Activated CD8-positive, alpha-beta memory T cell treated with anti-CD3 and anti-CD28 coated beads, Interleukin-2, amount 50 U/mL, for 4 hours (primary cell): ENCODE measurements at regions not wholly inside any gene's neighbourhood (a gene's known extent, or its start where the extent isn't known, plus 50 kb on each side); places are given as distances from the start of the nearest gene placed in this dataset.

Source experiments
- DNase-seq: peaks from one replicate; pipeline ENCODE4 v3.0.0-alpha.2; 2020

- DNase-seq: no peak
Measured at GRCh38 chr5:142507531-142508372, 178.1 kb downstream of the FGF1 start.

GRCh38 chr5:142506756-142507155 lies 179.1 kb downstream of the FGF1 start:
- no peak for DNase-seq

DNA sequence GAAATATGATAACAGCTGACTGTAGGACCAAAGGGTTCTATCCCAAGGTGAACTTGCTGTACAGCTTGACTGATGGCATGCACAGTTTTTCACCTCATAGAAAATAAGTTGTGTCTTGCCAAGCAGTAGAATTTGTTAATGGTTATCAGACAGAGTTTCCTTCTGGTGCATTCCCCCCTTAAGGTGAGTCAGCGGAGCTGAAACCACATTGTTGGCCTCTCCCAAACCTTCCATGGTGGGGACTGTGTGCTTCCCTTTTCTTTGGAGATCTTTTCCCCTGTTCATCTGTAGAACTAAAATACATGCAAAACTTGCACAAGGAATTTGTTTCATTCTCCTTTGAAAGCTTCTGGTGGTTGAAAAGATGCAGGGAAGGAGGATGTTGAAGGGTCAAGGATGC lies 179.8 kb downstream of the FGF1 start:
- no peak for DNase-seq

DNA sequence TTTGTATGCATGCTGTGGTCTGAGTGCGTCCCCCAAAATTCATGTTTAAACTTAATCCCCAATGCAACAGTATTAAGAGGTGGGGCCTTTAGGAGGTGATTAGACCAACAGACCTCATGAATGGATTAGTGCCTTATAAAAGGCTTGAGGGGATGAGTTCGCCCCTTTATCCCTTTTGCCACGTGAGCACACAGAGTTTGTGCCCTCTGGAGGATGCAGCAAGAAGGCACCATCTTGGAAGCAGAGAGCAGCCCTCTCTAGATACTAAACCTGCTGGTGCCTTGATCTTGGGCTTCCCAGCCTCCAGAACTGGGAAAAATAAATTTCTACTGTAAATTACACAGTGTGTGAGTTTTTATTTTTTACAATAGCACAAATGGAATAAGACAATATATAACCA lies 177.1 kb upstream of the SPRY4 start:
- DNase-seq: no peak

DNA sequence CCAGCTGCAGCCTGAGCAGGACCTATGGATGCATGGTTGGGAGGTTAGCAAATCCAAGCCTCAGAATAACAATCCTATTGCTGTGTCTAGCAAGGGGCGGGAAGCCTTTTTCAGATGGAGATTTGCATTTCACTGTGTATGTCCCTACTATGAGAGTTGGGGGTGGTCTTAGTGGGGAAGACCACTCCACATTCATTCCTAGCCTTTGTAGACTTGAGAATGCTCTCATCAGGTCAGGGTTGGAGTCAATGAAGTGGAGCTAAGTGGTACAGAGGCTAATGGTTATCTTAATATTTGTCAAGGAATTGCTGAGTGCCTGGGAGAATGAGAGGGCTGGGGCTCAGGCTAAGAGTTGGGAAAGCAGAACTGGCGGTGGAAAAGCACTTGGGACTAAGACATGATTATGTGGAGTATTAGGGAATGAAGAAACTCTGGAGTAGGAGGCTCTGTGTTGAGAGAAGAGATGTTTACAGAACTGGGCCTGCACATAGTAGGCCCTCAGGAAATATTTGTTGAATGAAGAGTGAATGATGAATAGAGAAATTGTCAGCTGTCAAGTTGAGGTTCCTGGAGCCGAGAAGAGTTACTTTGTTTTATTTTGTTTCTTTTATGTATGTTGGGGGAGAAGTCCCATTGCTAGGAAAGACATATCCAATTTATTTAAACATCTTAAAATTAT lies 175.5 kb upstream of the SPRY4 start:
- no peak for DNase-seq

DNA sequence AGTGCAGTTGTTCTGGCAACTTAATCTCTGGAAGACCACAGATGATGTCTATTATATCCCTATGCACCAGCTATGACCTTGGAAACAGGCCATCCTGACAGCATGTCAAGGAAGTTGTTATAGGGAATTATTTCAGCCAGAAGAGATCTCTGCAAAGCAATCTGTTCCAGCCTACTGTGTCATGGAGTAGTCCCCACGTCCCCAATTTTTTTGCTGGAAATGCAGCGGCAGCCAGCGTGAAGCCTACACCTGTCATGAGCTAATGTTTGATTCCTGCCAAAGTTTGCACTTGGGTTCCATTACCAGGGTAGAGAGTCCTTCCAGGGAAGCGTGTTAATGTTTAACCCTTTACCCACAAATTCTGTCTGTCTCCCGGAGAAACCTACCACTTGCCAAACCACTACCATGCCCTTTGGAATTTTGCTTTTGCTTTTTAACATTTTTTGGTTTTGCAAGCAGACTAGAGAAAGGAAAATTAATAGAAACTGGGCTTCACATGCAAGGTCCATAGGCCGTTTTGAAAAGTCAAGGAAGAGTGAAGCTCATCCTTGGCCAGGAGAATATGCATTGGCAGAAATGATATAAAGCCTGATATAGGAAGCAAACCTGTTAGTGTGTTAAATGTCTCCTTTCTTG lies 174.9 kb upstream of the SPRY4 start:
- no peak for DNase-seq

DNA sequence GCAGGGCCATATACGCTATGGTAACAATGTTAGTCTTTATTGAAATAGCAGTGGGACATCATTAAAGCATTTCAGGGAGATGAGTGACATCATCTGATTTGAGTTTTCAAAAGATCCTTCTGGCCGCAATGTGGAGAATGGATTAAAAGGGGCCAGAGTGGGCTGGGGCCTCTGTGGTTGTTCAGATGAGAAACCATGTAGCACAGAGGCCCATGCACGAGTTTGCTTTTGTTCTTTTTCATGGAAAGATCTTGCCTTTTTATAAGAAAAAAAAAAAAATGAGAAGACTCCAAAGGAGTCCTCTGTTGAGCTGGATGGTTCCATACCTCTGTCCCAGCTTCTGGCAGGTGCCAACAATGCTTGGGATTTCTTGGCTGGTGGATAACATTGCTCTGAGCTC lies 173.5 kb upstream of the SPRY4 start:
- DNase-seq: no peak

- DNase-seq: no peak
Measured at GRCh38 chr5:142495531-142495930, 170.7 kb upstream of the SPRY4 start.

- no peak for DNase-seq
Measured at GRCh38 chr5:142493875-142494518, 169.2 kb upstream of the SPRY4 start.

DNA sequence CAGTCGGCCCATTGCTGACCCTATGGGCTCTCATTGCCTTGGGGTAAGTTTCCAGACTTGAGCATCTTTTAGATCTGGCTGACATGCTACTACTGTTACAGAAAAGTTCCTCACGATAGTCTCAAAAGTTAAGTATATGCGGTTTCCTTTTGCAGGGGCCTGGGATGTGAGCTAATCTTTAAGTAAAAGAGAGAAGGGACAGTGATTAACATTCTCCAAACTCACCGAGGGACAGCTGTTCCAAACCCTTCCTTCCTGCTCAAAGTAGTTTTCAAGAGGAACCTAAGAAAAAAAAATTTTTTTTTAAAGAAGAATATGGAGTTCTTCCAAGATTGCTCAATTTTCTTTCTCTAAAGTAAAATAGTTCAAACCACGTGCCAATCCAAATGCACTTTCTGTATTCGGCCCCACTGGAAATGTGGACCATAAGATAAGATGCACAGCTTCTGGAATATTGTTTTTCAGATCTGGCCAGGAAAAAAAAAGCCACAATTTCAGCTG lies 168.0 kb upstream of the SPRY4 start:
- no peak for DNase-seq

DNA sequence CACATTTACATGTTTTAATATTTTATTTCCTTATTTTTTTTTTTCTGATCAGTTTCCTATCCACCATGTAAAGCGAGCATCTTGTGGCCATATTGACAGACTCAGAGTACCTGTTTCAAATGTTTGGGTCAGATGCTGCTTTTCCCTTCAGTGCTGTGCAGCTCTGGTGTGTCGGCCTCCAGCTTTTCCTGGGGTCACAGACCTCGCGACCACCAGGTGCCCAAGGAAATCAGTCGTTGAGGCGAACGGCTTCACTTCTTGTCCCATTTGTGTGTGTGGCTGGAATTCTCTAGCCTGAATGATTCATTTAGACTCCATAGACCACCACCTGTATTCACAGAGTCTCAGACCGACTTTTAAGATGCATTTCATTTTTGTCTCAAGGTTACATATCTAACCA lies 166.9 kb upstream of the SPRY4 start:
- no peak for DNase-seq

- no peak for DNase-seq
Measured at GRCh38 chr5:142491270-142491669, 166.4 kb upstream of the SPRY4 start.

DNA sequence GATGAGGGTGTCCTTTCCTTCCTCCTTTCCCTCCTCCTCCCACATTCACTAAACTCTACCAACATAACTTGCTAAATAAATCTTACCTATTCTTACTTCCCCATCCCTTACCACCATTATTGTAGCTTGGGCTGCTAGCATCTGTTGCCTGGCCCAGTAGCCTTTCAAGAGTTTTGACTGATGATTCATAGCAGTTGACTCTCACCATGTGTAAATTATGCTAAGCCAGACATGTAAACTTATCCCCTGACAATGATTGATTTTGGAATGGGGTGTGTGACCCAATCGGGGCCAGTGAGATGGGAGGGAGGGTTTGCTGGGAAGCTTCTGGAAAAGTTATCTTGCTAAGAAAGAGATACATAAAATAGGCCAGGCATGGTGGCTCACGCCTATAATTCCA lies 161.8 kb upstream of the SPRY4 start:
- DNase-seq: no peak

- no peak for DNase-seq
Measured at GRCh38 chr5:142486020-142486419, 161.2 kb upstream of the SPRY4 start.

- no peak for DNase-seq
Measured at GRCh38 chr5:142484821-142485387, 160.1 kb upstream of the SPRY4 start.

GRCh38 chr5:142482207-142482606 lies 157.4 kb upstream of the SPRY4 start:
- no peak for DNase-seq

GRCh38 chr5:142481410-142481809 lies 156.6 kb upstream of the SPRY4 start:
- DNase-seq: no peak

DNA sequence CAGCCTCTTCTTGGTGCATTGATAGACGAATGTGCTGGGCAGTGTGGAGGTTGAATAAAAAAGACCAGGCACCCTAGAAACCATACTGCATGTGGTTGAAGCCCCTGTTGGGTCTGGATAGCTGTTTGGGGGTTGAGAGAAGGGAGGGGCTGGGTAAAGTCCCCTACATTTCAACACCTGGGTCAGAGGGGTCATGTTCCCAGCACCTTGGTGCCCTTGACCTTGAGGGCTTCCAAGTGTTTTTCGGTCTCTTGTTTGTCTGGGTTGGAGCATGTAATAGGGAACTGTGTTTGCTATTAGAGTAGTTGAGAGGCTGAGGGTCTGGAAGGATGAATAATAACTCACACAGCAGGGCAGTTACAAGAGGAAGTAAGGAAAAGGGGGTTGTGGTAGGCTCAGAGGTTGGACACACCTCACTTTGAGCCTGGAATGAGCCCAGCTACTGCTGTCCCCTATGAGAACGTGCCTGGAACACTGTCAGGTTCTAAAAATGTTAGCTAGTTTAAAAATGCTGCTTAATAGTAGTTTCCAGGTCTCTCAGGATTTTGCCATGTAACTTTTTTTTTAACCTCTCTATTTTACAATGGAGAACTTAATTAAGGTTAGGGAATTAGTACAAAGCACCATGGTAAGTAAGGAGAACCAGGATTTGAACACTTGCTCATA lies 155.2 kb upstream of the SPRY4 start:
- no peak for DNase-seq

DNA sequence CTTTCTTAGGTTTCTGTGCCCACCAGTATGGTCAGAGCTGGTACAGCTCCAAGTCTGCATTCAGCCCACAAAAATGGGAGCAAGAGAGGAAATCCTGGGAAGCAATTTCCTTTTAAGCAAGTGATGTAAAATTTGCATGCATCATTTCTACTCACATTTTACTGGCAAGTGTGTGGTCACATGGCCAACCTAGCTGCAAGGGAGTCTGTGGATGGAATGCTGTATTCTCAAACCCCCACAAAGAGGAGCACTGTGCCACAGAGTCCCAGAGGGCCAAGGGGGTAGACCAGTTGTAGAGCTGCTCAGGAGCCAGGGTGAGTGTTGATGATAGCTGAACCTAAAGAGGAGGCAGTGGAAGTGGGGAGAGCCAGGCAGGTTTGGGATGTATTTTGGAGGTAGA lies 154.3 kb upstream of the SPRY4 start:
- DNase-seq: no peak

DNA sequence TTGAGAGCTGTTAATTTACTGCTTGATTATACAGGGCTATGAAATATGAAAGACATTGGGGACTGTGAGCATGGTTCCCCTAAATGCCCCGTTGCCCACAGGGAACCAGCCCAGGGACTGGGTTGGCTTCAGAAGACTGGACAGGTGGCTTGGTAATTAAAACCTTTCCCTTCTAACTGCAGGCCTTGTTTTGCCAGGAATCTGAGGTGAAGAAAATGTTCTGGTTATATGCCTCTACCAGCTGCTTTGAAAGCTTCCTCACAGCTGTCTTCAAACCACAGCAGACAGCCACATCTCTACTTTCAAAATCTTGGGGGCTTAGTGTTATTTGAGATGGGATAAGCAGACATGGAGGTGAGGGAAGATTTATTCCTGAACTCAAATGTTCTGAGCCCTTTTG lies 153.3 kb upstream of the SPRY4 start:
- no peak for DNase-seq

DNA sequence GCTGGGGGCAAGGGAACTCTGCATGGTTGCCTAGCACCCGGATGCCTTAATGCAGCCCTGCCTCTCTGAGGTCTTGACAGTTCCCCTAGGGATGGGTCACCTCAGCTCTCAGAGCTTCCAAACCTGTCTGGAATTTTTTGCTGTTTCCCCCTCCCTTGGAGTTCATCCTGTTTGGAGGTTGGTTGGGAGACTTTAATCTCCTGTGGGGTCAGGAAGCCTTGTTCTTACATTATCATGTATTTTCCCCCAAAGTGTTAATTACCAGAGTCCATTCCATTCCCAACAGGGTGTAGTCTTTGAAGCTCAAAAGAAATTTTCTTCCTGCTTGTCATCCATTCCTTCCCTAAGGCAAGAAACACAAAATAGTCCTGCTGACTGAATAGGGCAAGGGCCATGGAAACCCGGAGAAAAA lies 150.3 kb upstream of the SPRY4 start:
- DNase-seq: no peak

- DNase-seq: no peak
Measured at GRCh38 chr5:142474431-142475094, 149.7 kb upstream of the SPRY4 start.
